Kidney glomerular epithelial cell (primary cell): ENCODE measurements at regions not wholly inside any gene's neighbourhood (a gene's known extent, or its start where the extent isn't known, plus 50 kb on each side); places are given as distances from the start of the nearest gene placed in this dataset.
"Not testable (repeated sequence)": the region's sequence is repeated elsewhere in the genome, so short reads cannot be mapped to it uniquely, and the experiment has no call there.

Source experiments
- DNase-seq: peaks from one replicate; lab custom pipeline; 2025; lab: John Stamatoyannopoulos, UW

DNA sequence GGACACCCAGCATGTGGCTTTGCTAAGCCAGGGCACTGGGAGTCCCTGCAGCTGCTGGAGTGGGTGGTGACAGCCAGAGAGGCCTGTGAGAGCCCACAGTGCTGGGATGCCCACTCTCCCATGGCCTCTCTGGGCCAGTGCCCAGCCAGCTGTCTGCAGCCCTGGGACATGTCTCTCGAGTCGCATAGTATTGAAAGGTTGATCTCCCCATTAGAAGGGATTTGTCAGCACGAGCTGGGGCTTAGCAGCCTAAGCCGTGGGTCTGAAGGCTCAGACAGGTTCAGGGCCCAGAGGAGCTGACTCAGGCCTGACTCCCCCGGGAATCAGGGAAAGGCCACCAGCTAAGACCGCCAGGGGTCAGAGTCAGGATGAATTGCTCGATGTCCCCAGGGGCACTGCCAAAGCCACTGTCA, 53.5 kb downstream of the FOXD2 start:
- DNase-seq: no peak

DNA sequence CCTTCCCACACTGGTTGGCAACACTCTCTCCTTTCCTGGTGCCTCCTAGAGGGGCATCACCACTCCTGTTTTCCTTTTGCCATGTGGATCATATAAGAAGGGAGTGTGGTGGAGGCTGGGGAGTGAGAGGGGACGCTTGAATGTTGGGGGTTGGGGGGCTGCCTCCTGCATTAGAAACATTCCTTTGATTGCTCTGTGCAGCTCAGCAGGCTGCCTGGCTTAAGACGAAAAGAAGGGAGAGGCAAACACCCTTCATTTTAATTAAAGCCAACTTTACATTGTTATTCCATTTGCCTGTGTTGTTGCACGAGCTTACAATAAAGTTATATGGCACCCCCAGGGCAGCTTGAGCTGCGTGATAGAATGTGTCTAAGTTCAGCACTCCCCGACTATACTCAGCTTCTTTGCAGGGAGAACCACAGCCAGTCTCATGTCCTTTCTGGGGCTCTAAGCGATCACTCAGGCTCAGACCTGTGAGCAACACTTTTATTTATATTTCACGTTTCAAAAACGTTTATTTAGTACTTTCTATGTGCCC, 57.4 kb downstream of the FOXD2 start:
- DNase-seq: no peak

GRCh38 chr1:47498551-47498950, 60.7 kb downstream of the FOXD2 start:
- no peak for DNase-seq

DNA sequence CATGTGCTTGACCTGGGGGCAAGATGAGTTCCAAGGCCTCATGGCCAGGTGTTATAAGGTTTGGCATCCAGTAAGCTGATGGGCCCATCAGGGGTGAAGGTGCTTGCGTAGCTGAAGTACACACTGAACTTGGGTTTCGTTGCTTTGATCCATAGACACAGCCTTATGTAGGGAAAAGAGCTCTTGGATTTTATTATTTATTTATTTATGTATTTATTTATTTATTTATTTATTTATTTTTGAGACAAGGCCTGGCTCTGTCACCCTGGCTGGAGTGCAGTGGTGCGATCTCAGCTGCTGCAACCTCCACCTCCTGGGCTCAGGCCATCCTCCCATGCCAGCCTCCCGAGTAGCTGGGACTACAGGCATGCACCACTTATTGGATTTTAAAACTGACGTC, 63.2 kb downstream of the FOXD2 start:
- DNase-seq: no peak

DNA sequence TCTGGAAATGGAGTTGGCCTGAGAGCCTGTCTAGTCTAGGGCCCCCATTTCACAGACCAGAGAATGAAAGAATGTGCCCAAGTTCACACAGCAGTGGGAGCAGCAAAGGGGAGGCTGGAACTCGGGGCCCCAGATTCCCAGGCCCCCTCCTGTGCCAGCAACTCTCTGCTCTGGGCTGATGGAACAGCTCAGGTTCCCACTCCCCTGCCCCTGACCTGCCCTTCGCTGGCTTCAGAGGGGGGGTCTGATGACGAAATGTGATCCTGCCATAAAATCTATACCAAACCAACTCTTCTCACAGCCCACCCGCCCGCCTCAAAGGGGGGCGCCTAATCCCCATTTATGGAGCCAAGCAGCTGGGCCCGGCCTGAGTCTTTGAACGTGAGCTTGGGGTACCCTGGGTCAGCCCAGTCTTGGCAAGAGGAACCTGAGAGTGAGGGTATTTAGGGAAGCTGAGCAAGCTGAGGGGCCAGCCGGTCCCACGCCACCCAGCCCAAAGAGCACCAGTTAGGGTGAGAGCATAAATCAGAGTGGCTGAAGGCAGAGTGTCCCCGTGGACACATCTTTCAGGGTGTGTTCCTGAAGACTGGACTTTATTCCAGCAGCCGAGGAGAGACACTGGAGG, 65.0 kb downstream of the FOXD2 start:
- DNase-seq: no peak

GRCh38 chr1:47504840-47505239, 67.0 kb downstream of the FOXD2 start:
- not testable (repeated sequence) for DNase-seq

GRCh38 chr1:47505267-47505666, 67.4 kb downstream of the FOXD2 start:
- DNase-seq: no peak

DNA sequence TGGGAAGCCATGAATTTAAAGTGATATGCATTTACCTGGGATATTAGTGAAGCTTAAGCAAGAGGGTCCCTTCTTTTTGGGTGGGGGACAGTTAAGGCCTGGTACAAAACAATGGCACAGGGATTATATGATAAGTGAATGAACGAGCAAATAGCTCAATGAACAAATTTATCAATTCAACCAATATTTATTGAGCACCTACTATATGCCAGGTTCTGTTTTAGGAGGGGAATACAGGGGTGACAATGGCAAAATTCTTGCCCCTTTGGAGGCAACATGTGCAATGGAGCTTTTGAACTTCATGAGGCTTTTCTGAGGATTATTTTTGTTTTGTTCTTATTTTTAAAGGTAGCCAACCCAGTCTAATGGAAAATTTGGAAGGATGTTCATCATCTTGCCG, 68.2 kb downstream of the FOXD2 start:
- no peak for DNase-seq

DNA sequence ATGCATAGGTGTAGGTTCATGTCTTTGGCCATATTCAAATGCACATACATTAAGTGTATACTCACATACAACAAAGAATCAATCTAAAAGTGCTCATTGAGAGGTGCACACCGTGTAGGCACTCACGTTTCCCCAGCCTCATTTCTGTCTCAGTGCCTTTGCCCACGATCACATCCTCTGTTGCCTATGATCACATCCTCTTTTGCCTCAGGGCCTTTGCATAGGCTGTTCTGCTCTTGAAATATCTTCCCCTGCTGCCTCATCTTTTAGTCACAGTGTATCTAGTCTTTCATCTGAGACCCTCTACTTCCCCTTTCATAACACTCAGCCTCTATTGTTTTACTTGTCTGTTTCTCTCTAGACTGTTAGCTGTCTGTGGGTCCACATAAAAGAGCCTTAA, 69.3 kb downstream of the FOXD2 start:
- DNase-seq: no peak

- no peak for DNase-seq
Measured at GRCh38 chr1:47507881-47508701, 70.2 kb downstream of the FOXD2 start.

DNA sequence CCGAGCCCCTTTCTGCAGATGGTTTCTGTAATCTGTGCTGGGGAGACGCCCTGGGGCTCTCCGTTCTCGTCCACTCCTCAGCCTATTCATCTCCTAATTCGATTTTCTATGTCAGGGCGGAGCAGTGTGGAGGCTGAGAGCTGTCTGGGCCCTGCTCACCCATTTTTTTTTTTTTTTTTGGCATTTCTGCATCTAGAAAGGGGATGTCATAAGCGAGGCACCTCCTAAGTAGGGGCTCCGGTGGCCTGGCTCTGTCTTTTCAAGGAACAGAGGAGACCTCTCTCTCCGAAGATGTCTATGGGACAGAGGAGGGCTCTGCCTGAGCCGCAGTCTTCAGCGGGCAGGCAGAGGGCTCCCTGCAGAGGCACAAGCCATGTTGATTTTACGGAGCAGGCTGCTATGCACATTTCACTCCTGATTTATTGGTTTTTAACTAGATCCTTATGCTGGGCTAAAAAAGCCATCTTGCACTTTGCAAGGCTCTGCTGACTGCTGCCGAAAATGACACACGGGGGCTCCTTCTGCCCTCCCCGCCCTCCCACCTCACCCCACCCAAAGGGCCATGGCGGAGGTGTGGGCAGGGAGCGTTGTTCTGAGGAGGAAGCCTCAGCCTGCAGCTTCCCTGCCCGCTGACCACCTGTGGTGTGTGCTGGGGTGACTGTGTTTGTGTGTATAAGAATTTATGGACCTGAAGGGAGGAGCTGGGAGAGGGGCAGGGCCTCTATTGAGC, 71.0 kb downstream of the FOXD2 start:
- DNase-seq: no peak

DNA sequence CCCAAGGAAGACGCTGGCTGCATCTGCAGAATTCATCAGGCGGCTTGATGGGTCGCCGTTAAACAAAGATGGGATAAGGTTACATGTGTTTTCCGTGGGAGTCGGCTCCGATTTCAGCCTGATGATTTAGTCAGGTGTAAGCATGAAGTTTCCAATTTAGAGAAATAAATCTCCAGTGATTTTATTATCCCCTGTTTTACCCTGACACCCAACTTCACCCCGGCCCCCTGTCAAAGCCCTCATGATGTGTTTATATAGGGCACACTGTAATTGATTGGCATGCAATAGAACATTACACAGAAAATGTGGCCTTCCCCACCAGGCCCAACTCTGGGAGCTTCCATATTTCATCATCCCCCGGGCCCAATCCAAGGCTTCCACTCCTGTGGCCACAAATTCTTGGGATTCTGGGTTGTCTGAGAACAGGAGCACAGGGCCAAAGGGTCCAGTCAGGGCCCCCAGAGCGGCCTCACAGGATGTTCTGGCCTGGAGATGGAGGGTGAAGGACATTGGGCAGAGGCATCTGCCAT, 72.5 kb downstream of the FOXD2 start:
- DNase-seq: no peak

- DNase-seq: no peak
Measured at GRCh38 chr1:47511825-47512224, 74.0 kb downstream of the FOXD2 start.

GRCh38 chr1:47513393-47513792, 75.5 kb downstream of the FOXD2 start:
- no peak for DNase-seq

GRCh38 chr1:47514229-47514628, 76.4 kb downstream of the FOXD2 start:
- no peak for DNase-seq

- DNase-seq: no peak
Measured at GRCh38 chr1:47515164-47515789, 77.4 kb downstream of the FOXD2 start.

GRCh38 chr1:47517946-47518345, 80.1 kb downstream of the FOXD2 start:
- no peak for DNase-seq

DNA sequence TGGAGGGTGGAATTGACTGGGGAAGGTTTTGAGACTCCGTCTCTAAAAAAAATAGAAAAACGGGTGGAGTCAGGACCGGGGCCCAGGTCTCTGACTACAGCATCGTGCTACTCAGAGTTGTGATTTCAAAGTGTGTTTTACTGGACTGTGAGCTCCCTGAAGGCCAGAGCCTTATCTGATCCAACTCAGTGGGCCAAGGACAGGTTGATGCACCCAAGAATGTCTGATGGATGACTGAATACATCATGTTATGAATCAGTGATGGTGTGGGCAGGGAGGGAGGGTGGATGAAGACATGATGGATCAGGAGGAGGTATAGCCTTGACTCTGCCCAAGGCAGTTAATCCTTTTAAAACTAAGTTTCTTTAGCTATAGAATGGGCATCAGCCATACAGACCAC, 81.6 kb downstream of the FOXD2 start:
- no peak for DNase-seq

DNA sequence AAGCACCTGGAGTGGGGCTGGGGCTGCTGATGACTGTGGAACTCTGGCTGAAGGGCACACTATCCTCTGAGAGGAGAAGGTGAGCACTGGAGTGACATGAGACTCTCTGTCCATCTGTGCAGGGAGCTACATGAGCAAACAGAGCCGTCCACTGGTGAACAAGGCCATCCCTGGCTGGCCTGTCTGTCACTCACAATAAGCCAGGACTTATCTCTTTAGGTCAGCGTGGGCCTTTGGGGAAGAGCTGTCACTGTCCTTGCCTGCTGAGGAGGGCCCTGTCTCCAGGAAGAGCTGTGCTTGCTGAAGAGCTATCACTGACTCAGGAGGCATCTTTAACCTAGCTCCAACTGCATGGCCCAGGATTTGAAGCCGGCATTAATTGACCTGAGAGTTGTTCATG, 82.1 kb downstream of the FOXD2 start:
- DNase-seq: no peak

DNA sequence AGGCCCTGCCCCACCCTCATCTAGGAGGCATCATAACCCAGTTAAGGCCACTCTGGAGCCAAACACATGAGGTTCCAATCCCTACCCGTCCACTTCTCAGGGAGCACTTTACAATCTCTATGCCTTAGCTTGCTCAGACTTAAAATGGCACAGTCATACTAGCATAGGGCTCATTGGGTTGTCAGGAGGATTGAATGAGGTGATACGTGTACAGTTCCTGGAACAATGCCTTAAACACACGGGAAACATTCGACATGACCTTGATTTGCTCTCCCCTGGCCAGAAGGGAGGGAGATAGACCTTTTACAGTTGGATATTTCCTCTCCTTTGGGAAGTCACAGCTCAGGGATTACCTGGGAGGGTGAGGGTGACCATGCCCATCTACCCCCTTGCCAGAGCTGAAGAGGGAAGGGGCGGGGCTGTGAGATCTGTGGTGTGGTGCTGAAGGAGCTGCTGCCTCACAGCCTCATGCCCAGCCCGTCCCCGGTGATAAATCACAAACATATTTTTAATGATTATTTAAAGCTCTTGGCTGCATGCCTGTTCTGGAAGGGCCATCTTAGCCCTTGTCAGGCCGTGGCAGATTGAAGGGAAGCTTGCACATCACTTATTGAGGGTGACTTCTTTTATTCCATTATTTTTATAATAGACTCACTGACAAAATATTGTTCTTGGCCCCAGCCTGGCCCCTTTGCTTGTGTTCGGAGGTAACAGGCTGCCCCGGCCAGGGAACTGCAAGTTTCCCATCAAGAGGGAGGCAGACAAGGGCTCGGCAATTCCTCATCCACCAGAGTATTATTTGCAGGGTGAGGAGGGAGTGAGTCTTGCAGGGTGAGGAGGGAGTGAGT, 83.4 kb downstream of the FOXD2 start:
- DNase-seq: peak; percentile 77
